ENCODE measurements at regions not wholly inside any gene's neighbourhood (a gene's known extent, or its start where the extent isn't known, plus 50 kb on each side); places are given as distances from the start of the nearest gene placed in this dataset.
"Not testable (repeated sequence)": the region's sequence is repeated elsewhere in the genome, so short reads cannot be mapped to it uniquely, and the experiment has no call there.

DNA sequence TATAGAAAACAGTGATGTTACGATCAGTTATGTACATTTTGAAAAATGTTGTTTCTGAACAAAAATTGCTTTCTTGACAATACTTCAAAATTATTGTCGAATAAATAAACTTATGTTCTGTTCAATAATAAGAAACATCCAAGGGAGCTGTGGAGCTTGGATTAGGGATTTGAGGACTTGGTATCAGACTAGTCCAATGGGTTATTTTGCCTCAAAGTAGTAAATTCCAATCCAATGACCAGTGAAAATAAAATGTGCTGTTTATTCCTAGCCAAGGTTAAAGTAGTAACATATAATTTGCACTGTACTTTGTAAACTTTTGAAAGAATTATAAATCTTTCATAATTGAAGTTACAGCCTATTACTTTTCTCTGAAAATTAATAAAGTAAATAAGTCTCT lies 79.1 kb upstream of the IVNS1ABP start:
- no peak for DNase-seq

DNA sequence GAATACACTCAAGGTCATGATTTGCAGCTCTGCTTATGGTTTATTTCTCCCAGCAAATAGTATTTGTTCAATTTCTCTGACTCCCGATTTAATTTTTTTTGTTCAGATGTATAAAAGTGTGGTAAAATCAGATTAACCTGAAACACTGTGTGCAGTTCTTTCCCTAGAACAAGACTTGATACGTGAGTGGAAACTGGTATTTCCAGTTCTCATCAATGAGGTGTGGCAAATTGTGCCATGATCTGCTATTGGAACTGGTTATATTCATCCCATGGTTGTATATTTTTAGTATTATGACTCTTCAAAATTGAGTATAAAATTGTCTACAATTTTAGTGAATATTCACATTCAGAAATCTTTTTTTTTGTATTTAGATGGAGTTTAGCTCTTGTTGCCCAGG lies 76.8 kb upstream of the IVNS1ABP start:
- peak; percentile 77 for DNase-seq

DNA sequence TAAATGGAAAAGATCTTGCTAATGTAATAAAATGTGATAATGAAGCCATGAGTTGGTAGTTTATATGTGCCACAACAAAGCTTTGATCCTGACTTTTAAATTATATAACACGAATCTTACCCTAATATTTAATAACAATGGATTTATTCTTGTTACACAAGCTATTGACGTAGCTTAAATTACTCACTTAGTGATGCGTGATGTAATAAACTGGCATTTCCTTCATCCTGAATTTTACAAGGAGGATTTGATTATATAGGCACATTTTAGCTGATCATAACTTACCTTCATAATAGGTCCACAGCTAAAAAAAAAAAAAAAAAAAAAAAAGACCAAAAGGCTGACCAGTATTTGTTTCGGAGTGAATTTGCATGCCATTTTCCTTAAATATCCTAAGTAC lies 76.2 kb upstream of the IVNS1ABP start:
- peak; percentile 82 for DNase-seq

DNA sequence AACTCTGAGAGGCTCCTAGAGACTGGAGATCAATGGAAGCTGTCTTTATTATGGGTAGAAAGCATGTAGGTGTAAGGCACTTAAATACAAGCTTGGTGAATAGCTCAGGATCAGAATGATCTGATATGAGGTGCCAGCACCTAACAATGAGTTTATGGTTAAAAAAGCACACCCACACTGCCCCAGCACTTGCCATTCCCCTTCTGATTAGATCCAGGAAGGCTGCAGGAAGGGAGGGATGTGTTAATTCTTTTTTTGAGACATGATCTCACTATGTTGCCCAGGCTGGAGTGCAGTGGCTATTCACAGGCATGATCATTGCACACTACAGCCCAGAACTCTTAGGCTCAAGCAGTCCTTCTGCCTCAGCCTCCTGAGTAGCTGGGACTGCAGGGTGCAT lies 71.8 kb upstream of the IVNS1ABP start:
- DNase-seq = no peak

DNA sequence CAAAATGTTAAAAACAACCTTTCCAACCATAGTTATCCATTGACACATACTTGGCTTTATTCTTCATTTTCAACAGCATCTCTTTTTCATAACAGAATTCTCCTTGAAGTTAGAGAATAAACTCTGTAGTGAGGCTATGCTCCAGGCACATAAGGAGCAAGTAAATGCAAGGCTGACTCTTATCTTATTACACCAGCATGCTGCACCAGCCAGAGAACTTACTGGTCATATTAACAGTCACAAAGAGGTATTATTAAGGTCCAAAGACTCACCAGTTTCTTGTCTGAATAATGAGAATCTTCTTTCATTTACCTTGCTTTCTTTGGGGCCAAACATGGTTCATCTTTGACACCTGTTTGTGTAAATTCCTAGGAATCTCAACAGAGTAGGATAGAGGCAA lies 71.3 kb upstream of the IVNS1ABP start:
- no peak for DNase-seq

DNA sequence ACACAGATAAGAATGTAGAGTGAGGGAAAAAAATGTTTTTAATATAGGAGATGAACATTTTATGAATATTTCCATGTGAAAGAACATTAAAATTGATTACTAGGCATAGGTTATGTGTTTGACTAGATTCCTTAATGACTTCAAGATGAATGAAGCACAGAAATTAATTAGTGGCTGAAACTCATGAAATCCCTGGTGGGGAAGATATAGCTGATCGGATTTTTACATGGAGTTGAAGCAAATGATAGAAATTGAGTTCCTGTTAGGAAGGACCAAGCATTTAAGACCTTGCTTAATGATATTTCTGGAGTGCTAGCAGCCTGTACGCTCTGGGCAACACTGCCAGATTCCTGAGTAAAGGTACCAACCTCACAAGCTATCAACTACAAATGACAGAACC lies 68.9 kb upstream of the IVNS1ABP start:
- no peak for DNase-seq

DNA sequence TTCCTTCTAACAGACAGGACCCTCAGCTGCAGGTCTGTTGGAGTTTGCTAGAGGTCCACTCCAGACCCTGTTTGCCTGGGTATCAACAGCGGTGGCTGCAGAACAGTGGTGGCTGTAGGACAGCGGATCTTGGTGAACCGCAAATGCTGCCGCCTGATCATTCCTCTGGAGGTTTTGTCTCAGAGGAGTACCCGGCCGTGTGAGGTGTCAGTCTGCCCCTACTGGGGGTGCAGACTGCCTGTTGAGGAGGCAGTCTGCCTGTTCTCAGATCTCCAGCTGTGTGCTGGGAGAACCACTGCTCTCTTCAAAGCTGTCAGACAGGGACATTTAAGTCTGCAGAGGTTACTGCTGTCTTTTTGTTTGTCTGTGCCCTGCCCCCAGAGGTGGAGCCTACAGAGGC lies 66.8 kb upstream of the IVNS1ABP start:
- not testable (repeated sequence) for DNase-seq

DNA sequence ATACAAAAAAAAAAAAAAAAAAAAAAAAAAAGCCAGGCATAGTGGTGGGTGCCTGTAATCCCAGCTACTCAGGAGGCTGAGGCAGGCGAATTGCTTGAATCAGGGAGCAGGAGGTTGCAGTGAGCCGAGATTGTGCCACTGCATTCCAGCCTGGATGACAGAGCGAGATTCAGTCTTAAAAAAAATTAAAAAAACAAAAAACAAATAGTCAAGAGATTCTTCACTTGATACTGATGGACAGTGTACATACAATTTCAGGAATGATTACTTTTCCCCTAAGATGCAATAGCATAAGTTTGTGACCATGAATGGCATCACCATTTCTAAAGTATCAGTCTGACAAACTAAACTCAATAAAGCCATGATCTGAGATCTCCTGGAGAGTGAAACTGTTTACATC lies 60.8 kb upstream of the IVNS1ABP start:
- no peak for DNase-seq

DNA sequence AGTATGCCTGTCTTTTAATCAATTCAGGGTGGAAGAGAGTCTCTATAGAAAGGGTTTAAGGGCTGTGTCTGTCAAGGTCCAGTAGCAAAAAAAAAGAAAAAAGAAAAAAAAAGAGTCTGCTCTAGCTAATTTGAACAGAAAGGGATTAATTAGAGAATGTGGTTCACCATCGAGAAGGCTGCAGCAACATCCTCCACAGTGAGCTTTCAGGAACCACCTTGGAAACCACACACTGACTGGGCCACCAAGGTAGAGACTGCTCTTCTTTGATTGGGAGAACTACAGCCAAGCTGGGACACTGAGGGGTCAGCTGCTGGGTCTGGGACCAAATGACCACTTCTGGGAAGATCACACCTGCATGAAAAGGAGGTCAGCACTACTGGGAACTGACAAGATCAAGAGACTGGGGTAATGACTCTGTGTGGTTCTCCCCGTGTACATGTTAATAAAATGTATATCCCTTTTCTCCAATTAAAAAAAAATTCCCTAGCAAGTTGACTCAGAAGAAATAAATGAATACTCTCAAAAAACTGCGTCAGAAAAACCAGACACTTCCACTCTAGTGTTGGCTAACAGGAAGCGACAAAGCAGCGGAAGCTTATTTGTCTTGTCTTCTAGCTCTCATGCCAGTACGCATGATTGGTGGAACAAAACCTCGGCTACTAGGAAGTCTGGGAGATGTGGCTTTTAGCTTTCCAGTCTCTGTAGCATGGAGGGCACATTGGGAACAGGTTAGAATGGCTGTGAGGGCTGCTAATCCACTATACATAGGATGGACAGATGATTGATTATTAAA lies 60.0 kb upstream of the IVNS1ABP start:
- no peak for DNase-seq

DNA sequence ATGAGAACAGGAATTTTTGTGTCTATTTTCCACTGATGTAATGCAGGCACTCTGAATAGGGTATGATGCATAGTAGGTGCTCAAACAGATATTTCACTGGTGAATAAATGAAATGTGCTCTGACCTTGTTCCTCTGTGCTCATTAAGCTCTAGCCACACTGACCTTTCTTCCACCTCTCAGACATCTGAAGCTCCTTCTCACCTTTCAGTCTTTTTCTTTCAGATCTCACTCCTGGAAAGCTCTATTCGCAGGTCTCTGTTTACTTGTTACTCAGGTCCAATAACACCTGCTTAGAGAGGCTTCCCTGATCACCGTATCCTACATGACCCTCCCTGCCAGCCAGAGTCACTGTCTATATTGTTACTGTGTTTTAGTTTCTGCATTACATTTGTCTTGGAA lies 59.2 kb upstream of the IVNS1ABP start:
- no peak for DNase-seq

DNA sequence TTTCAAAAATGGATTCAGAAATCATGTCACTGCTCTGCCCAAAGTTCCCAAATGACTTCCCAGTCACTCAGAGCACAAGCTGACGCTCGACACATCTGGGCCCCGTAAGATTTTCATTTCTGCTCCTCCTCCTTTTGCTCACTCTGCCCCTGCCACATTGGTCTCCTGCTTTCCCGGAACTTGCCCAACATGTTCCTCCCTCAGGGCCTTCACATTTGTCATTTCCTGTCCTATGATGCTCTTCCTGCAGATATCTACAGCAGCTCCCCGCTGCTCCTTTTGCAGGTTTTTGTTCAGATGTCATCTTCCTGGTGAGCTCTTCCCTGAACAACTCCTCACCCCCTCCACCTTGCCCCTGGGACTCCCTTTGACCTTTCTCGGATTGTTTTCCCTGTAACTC lies 58.5 kb upstream of the IVNS1ABP start:
- no peak for DNase-seq

DNA sequence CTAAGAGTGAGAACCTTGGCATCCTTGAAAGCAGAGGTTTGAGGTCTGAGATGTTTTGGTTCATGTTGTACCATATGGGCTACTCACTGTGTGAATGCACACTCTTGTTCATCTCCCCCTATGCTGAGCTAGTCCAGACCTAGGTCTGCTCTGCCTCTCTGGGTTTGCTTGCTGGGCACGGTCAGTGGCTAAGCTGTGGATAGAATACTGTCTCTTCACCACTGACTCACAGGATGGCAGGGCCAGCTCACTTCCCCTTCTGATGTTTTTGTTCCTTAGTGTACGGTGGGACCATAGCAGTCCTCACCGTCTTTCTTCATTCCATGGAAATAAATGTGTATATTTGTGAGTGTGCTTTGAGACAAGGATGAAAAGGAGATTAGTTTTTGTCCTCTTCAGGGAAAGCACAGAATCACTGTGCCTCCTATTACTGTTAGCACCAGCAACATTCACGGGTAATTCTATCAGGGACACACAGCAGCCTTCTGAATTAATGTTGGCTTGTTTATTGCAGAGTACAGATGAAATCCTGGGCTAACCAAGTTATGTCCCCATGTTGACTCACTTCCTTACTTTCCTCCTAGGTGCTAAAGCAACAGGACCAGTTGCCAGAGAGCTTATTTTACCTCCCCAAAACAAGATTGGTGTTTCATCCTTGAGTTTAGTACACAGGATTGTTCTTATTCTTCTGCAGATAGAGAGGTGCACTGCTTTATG lies 56.9 kb upstream of the IVNS1ABP start:
- no peak for DNase-seq

DNA sequence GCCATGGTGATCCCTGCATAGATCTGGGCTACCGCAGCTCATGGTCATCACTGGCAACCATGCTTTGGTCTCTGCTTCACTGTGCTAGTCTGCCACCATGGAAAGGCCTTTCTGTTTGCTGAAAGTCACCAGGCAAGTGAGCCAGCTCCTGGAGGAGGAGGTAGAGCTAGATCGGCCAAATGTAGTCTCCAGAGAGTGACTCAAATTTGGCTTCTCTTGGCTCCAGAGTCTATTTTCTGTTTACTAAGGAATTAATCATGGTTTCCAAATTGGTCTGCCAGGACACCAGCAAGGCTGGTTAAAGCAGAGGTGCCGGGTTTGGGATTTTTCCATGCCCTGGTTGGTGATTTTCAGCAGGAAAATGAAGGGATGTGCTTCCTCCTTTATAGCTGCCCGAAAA lies 52.7 kb upstream of the IVNS1ABP start:
- DNase-seq = no peak

DNA sequence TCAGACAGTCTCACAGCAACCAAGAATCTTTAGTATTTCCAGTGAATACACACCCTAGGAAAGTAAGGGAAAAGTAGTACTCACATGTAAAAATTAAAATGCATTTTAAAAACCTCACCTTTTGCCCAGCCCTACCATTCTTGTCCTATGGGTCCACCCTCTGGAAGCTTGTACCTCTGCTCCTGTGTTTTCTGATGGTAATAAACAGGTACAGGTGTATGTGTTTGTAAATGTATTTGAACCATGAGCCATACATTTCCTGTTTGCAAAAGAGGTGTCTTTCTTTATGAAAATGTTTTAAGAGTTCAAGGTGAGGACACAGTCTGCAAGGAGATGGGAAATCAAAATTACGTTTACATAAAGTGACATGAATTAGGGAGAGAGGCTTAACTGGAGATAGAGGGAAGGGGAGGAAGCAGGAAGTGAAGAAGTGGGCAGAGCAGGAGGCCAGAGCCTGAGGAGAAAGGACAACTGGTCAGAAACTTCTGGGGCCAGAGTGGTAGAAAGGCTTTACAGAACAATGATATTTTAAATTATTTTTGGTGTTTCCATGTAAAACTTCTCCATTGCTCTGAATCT lies 52.0 kb upstream of the IVNS1ABP start:
- no peak for DNase-seq

DNA sequence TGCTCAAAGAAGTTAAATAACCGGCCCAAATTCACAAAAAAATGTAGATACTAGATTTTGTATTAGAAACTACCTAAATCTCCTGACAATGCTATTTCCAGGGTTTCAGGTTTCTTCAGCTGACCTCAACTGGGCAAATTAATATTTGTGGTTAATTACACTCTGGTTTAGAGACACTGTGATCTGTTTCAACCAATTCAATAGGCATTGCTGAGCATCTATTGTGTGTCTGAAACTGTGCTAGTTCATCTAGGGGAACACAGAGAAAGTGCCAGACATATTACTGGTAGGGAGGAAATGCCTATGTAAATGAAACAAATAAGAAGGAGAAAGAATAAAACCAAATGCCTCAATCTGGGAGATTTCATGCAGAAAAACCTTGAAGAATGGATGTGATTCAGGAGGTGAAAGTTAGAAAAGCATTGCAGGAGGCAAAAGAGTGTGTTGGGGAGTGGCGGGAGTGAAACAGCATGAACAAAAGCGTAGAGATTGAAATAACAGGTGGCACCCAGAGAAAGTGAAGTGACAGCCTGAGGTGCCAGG lies 51.3 kb upstream of the IVNS1ABP start:
- DNase-seq = no peak

DNA sequence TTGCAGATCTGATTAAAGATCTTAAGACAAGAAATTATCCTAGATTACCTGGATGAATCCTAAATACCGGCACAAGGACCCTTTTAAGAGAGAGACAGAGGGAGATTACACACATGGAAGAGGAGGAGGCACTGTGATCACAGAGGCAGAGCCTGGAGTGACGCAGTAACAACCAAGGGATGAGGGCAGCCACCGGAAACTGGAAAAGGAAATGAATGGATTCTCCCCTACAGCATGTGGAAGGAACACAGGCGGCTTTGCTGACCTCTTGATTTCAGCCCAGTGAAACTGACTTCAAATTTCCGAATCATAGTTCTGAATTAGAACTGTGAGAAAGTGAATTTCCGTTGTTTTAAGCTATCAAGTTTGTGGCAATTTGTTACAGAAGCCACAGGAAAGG lies 50.2 kb upstream of the IVNS1ABP start:
- DNase-seq = no peak
